ENCODE measurements at regions not wholly inside any gene's neighbourhood (a gene's known extent, or its start where the extent isn't known, plus 50 kb on each side); places are given as distances from the start of the nearest gene placed in this dataset.

GRCh38 chr2:182594286-182594685, 121.8 kb upstream of the DNAJC10 start (continued):
- no peak for TF ChIP-seq ZSCAN5A (tag by site-specific recombination; IDR thresholded peaks at IDR 0.05)
- no peak for TF ChIP-seq ZBTB11 (tag by site-specific recombination; conservative IDR thresholded peaks at IDR 0.05; ENCODE audit: low read depth)
- no peak for TF ChIP-seq ZNF335 (tag by site-specific recombination; conservative IDR thresholded peaks at IDR 0.05)
- TF ChIP-seq ZNF548 (tag by site-specific recombination; IDR thresholded peaks at IDR 0.05): no peak
- no peak for TF ChIP-seq PRDM10 (tag by site-specific recombination; IDR thresholded peaks at IDR 0.05)
- TF ChIP-seq ZNF791 (tag by site-specific recombination; IDR thresholded peaks at IDR 0.05): no peak
- no peak for TF ChIP-seq ZNF148 (tag by site-specific recombination; IDR thresholded peaks at IDR 0.05; ENCODE audit: borderline replicate concordance)
- no peak for TF ChIP-seq ZNF596 (tag by site-specific recombination; IDR thresholded peaks at IDR 0.05)

GRCh38 chr2:182595650-182596049, 120.4 kb upstream of the DNAJC10 start:
- Histone ChIP-seq H3K27ac (ENCODE audit: extremely low read depth, low read depth, low read length) (no peak overlapping the region), H3K4me1 (ENCODE audit: control insufficient read depth, insufficient read depth, low read length) (peaks cover 5% of the 10 kb centered on the region; the same call in 1 of the 2 replicates), H3K36me3 (ENCODE audit: control insufficient read depth in 2 of 2, insufficient read depth in 1 of 2, low read length in 2 of 2) (no peaks in the 10 kb centered on the region), H3K4me3 (ENCODE audit: low read depth, low read length) (no peak overlapping the region), H3K9me3 (ENCODE audit: control insufficient read depth, insufficient read depth, low read depth, low read length) (no peaks in the 10 kb centered on the region)
- POLR2A ChIA-PET: no interaction called here
- CTCF ChIA-PET: no interaction called here
- TF ChIP-seq ZNF518A (tag by site-specific recombination; conservative IDR thresholded peaks at IDR 0.05; ENCODE audit: low read depth) (no peak), ZNF48 (tag by site-specific recombination; IDR thresholded peaks at IDR 0.05) (no peak), PBX3 (CRISPR knock-in tag; IDR thresholded peaks at IDR 0.05) (no peak), TCF7L2 (IDR thresholded peaks at IDR 0.05; ENCODE audit: borderline replicate concordance, low read depth, low read length) (no peak), ZBTB17 (tag by site-specific recombination; IDR thresholded peaks at IDR 0.05) (no peak), ZBTB10 (tag by site-specific recombination; IDR thresholded peaks at IDR 0.05) (no peak), ZNF423 (tag by site-specific recombination; IDR thresholded peaks at IDR 0.05) (no peak), ZNF174 (tag by site-specific recombination; IDR thresholded peaks at IDR 0.05) (no peak)

Measured in HEK293 (cell line).